SK-N-MC (cell line): ENCODE measurements at regions not wholly inside any gene's neighbourhood (a gene's known extent, or its start where the extent isn't known, plus 50 kb on each side); places are given as distances from the start of the nearest gene placed in this dataset.

ENCODE experiments used
- DNase-seq: peaks from one replicate; pipeline ENCODE4 v3.0.0-alpha.2; 2011; ENCODE audit warnings: low read depth, low spot score
- H3K27ac ChIP-seq: fragments of 200-600 bp; sonication (generic); 2 replicates; pipeline ENCODE4 v1.5.1; 2016; ENCODE audit warnings: mixed run types
- H3K36me3 ChIP-seq: fragments of 200-600 bp; sonication (generic); 2 replicates; pipeline ENCODE4 v1.6.1; 2017; ENCODE audit warnings: antibody characterized with exemption, low read length, mixed read lengths; ENCODE audit not compliant: insufficient read depth
- H3K4me3 ChIP-seq: fragments of 200-600 bp; sonication (generic); 2 replicates; pipeline ENCODE4 v1.5.1; 2016
- H3K9ac ChIP-seq: fragments of 200-600 bp; sonication (generic); 2 replicates; pipeline ENCODE4 v1.8.0; 2017; ENCODE audit warnings: mixed run types, mixed read lengths; ENCODE audit not compliant: insufficient read length
- H3K9me3 ChIP-seq: fragments of 200-600 bp; sonication (generic); 2 replicates; pipeline ENCODE4 v1.6.1; 2017; ENCODE audit warnings: low read depth, mild to moderate bottlenecking, antibody characterized with exemption, low read length, moderate library complexity, mixed read lengths
- EZH2 ChIP-seq: fragments of 200-600 bp; sonication (generic); IDR thresholded peaks from one replicate; pipeline ENCODE4 v1.6.1; 2017; ENCODE audit warnings: antibody characterized with exemption
- FOXP2 ChIP-seq: optimal IDR thresholded peaks from 2 replicates; pipeline ENCODE3; 2011; ENCODE audit warnings: mild to moderate bottlenecking, moderate library complexity; ENCODE audit not compliant: insufficient read depth; ENCODE audit errors: extremely low read length, control extremely low read depth
- POLR2AphosphoS5 ChIP-seq: IDR thresholded peaks from 2 replicates; pipeline ENCODE4 v1.6.1; 2012; ENCODE audit warnings: mild to moderate bottlenecking, low read depth, low read length, borderline replicate concordance

GRCh38 chr1:29439615-29440014 lies 203.3 kb downstream of the PTPRU start:
- Histone ChIP-seq H3K9ac (no peak overlapping the region), H3K36me3 (no peaks in the 10 kb centered on the region), H3K9me3 (no peaks in the 10 kb centered on the region), H3K27ac (no peak overlapping the region), H3K4me3 (no peak overlapping the region)
- DNase-seq: no peak
- TF ChIP-seq POLR2AphosphoS5 (no peak), EZH2 (no peak), FOXP2 (no peak)

GRCh38 chr1:29438991-29439390 lies 202.7 kb downstream of the PTPRU start:
- no peak for DNase-seq
- H3K36me3 ChIP-seq: no peaks in the 10 kb centered on the region
- TF ChIP-seq POLR2AphosphoS5 (no peak), FOXP2 (no peak), EZH2 (no peak)
- H3K9ac ChIP-seq: no peak overlapping the region
- H3K4me3 ChIP-seq: no peak overlapping the region
- H3K27ac ChIP-seq: no peak overlapping the region
- no peaks in the 10 kb centered on the region for H3K9me3 ChIP-seq

GRCh38 chr1:29437946-29438345 lies 201.6 kb downstream of the PTPRU start:
- TF ChIP-seq EZH2: no peak
- TF ChIP-seq POLR2AphosphoS5: no peak
- no peak for TF ChIP-seq FOXP2
- Histone ChIP-seq H3K4me3 (no peak overlapping the region), H3K27ac (no peak overlapping the region), H3K36me3 (no peaks in the 10 kb centered on the region), H3K9ac (no peak overlapping the region), H3K9me3 (no peaks in the 10 kb centered on the region)
- DNase-seq: no peak

GRCh38 chr1:29436181-29436785 lies 200.0 kb downstream of the PTPRU start:
- no peak for TF ChIP-seq EZH2
- no peak for TF ChIP-seq FOXP2
- no peak for TF ChIP-seq POLR2AphosphoS5
- DNase-seq: no peak
- Histone ChIP-seq H3K36me3 (no peaks in the 10 kb centered on the region), H3K27ac (no peak overlapping the region), H3K9me3 (no peaks in the 10 kb centered on the region), H3K9ac (no peak overlapping the region), H3K4me3 (no peak overlapping the region)

GRCh38 chr1:29433830-29434229 lies 197.5 kb downstream of the PTPRU start:
- Histone ChIP-seq H3K9ac (no peak overlapping the region), H3K9me3 (no peaks in the 10 kb centered on the region), H3K27ac (no peak overlapping the region), H3K4me3 (no peak overlapping the region), H3K36me3 (no peaks in the 10 kb centered on the region)
- TF ChIP-seq POLR2AphosphoS5: no peak
- TF ChIP-seq EZH2: no peak
- DNase-seq: no peak

GRCh38 chr1:29431138-29431537 lies 194.8 kb downstream of the PTPRU start:
- no peak overlapping the region for H3K27ac ChIP-seq
- no peaks in the 10 kb centered on the region for H3K9me3 ChIP-seq
- H3K4me3 ChIP-seq: no peak overlapping the region
- no peak for DNase-seq
- H3K9ac ChIP-seq: no peak overlapping the region
- no peak for TF ChIP-seq EZH2
- TF ChIP-seq POLR2AphosphoS5: no peak
- no peak for TF ChIP-seq FOXP2
- H3K36me3 ChIP-seq: no peaks in the 10 kb centered on the region

- H3K4me3 ChIP-seq: no peak overlapping the region
- no peak overlapping the region for H3K27ac ChIP-seq
- H3K36me3 ChIP-seq: no peaks in the 10 kb centered on the region
- TF ChIP-seq FOXP2: no peak
- no peak for TF ChIP-seq POLR2AphosphoS5
- H3K9ac ChIP-seq: no peak overlapping the region
- DNase-seq: no peak
- H3K9me3 ChIP-seq: no peaks in the 10 kb centered on the region
Measured at GRCh38 chr1:29429656-29430055, 193.3 kb downstream of the PTPRU start.

GRCh38 chr1:29428997-29429396 lies 192.7 kb downstream of the PTPRU start:
- Histone ChIP-seq H3K9me3 (no peaks in the 10 kb centered on the region), H3K9ac (no peak overlapping the region), H3K36me3 (no peaks in the 10 kb centered on the region), H3K27ac (no peak overlapping the region), H3K4me3 (no peak overlapping the region)
- TF ChIP-seq POLR2AphosphoS5 (no peak), EZH2 (no peak), FOXP2 (no peak)
- no peak for DNase-seq

GRCh38 chr1:29428280-29428615 lies 191.9 kb downstream of the PTPRU start:
- no peak overlapping the region for H3K4me3 ChIP-seq
- no peak for DNase-seq
- TF ChIP-seq EZH2: no peak
- TF ChIP-seq FOXP2: no peak
- TF ChIP-seq POLR2AphosphoS5: no peak
- no peak overlapping the region for H3K27ac ChIP-seq
- H3K9ac ChIP-seq: no peak overlapping the region
- H3K9me3 ChIP-seq: no peaks in the 10 kb centered on the region
- H3K36me3 ChIP-seq: no peaks in the 10 kb centered on the region
